Esophagus muscularis mucosa (tissue), 4 donors: ENCODE measurements at regions not wholly inside any gene's neighbourhood (a gene's known extent, or its start where the extent isn't known, plus 50 kb on each side); places are given as distances from the start of the nearest gene placed in this dataset.

Experiments used
- CTCF ChIP-seq, 3 experiments: fragments of 200-600 bp in 2 of 3; fragments of 450-650 bp in 1 of 3; sonication (generic) in 2 of 3; IDR thresholded peaks; one replicate each; pipeline ENCODE4 v1.5.1; 2017 to 2019; ENCODE audit warnings: antibody characterized with exemption in 3 of 3, mild to moderate bottlenecking in 2 of 3, moderate library complexity in 1 of 3
- EP300 ChIP-seq: sonication (generic); formaldehyde crosslinking; IDR thresholded peaks from one replicate; pipeline ENCODE4 v1.6.1; 2017; ENCODE audit warnings: antibody characterized with exemption
- POLR2A ChIP-seq: fragments of 450-650 bp; IDR thresholded peaks from one replicate; pipeline ENCODE4 v1.6.1; 2017; ENCODE audit warnings: antibody characterized with exemption, moderate library complexity, mild to moderate bottlenecking, low read depth
- POLR2AphosphoS5 ChIP-seq, 2 donors: sonication (generic); formaldehyde crosslinking; IDR thresholded peaks; one replicate each; pipeline ENCODE4 v1.6.1; 2017; ENCODE audit warnings: antibody characterized with exemption in 2 of 2

DNA sequence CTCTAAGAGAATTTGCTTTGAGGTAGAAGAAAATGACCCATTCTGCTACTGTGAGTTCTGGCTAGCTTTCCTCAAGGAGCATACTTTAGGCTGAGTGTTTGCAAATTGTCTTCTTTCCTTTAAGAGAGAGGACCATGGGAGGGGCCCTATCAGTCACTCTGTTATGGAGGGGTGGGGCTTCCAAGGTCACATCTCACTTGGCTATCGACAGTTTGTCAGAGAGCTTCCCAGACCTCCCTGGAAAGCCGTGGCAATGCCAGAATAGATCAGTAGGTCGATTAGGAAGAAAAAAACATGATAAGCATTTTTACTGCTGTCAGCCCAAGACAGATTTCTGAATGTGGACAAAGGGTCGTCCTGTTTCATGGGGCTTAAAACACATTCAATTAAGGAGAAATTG lies 93.3 kb downstream of the OXGR1 start:
- TF ChIP-seq CTCF (IDR thresholded peaks at IDR 0.05) (no peak), POLR2A (no peak), EP300 (no peak), POLR2AphosphoS5 (IDR thresholded peaks at IDR 0.05) (no peak)
